GM20431 (cell line): ENCODE measurements at regions not wholly inside any gene's neighbourhood (a gene's known extent, or its start where the extent isn't known, plus 50 kb on each side); places are given as distances from the start of the nearest gene placed in this dataset.
"Not testable (repeated sequence)": the region's sequence is repeated elsewhere in the genome, so short reads cannot be mapped to it uniquely, and the experiment has no call there.

ENCODE experiments used
- in situ Hi-C: fragments of 300-500 bp; cut with MseI, MboI; formaldehyde crosslinking; loops from one replicate; pipeline ENCODE4 v1.15.0; 2020; ENCODE audit warnings: low sequenced_read_pairs; ENCODE audit not compliant: unreplicated experiment

DNA sequence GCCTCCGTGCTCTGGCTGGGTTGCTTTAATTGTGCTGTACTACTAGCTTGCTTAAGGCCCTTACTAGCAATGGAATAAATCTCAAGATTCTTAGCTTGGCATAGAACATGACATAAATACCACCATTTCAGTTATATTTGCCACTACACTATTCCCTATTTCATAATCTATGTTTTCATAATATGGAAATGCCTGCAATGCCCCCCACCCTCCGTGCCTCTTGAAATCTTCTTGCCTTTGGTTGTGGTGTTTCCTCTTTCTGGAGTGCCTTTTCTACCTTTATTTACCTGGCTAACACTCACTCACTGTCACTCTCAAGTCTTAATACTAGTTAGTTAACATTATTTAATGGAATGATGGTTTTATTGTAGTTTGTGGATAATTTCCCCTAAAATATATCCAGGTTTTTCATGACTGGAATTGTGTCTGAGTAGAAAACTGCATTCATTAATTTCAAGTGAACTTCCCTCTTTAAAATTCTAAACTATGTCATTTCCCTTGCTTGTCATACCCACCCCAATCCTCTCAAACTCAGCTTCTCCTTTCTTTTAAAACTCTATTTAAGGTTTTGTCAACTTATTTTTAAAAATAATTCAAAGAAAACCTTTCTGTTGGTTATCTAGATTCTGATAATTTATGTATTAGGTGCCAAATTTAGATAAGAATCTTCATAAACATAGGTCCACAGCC, 521.7 kb upstream of the DAB2 start:
- in situ Hi-C loops, result loop anchor here (25.0 kb wide), 1 partner anchor 359 kb away; no protein-coding TSS in a partner anchor

GRCh38 chr5:39945870-39946269, 521.1 kb upstream of the DAB2 start:
- in situ Hi-C loops, result loop anchor here (25.0 kb wide), 1 partner anchor 359 kb away; no protein-coding TSS in a partner anchor

DNA sequence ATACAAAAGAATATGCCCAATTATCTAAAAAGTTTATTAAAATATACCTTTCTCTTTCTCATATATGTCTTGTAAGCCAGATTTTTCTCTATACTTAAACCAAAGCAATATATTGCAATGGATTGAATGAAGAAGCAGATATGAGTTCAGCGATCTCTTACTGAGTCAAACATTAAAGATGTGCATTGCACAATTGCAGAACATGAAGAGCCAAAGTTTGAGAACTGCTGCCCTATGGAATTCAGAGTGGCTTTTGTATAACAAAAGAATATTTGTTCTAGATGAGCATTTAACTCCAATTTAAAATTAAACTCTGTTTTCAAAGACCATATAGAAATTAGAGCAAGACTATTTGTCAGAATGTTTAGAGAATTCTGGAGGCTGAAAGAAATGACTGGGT, 519.0 kb upstream of the DAB2 start:
- in situ Hi-C loops, result loop anchor here (25.0 kb wide), 1 partner anchor 357 kb away; no protein-coding TSS in a partner anchor

GRCh38 chr5:39942606-39943005, 517.8 kb upstream of the DAB2 start:
- in situ Hi-C loops, result loop anchor here (25.0 kb wide), 1 partner anchor 355 kb away; no protein-coding TSS in a partner anchor

GRCh38 chr5:39941416-39941815, 516.6 kb upstream of the DAB2 start:
- in situ Hi-C loops, result loop anchor here (25.0 kb wide), 1 partner anchor 354 kb away; no protein-coding TSS in a partner anchor

GRCh38 chr5:39934830-39935229, 510.1 kb upstream of the DAB2 start:
- in situ Hi-C loops, result loop anchor here (25.0 kb wide), 1 partner anchor 348 kb away; no protein-coding TSS in a partner anchor

- in situ Hi-C loops, result loop anchor here (25.0 kb wide), 1 partner anchor 346 kb away; no protein-coding TSS in a partner anchor
Observed at GRCh38 chr5:39933061-39933460, 508.3 kb upstream of the DAB2 start.

DNA sequence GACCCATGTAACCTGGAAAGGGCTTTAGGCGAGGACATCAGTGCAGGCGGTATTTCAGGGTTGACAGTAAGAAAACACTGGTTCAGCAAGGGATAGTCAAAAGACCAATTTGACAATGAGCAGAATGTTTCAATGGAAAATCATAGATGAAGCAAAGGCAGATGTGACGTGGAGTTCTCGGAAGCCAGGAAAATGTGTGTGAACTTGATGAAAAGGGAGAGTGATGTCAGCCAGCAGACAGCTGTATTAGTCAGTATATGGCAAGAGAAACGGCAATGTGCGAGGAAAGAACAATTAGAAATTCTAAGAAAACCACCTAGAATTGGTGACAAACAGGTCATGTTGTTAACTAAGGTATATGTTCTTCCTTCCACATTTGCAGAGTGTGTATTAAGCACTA, 503.9 kb upstream of the DAB2 start:
- in situ Hi-C loops, result loop anchor here (25.0 kb wide), 1 partner anchor 341 kb away; no protein-coding TSS in a partner anchor

GRCh38 chr5:39919876-39920275, 495.1 kb upstream of the DAB2 start:
- in situ Hi-C loops, result no loop called here

DNA sequence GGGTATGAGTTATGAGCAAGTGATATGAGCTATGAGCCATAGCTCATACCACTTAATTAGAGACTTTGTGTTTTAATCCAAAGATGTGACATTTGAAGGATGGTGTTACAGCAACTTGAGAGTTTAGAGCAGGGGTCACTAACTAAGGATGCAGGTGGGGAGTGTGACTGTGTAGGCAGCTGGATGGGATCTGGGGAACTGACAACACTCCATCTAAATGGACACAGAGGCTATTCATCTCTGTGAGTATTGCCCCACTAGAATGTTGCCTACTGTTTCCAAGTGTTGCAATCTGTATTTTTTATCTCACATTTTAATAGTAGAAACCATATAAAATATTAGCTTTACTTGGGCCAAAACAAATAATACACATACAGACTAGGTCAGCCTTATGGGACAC, 488.1 kb upstream of the DAB2 start:
- in situ Hi-C loops, result no loop called here

- in situ Hi-C loops, result not testable (repeated sequence)
Observed at GRCh38 chr5:39907267-39907951, 482.6 kb upstream of the DAB2 start.

DNA sequence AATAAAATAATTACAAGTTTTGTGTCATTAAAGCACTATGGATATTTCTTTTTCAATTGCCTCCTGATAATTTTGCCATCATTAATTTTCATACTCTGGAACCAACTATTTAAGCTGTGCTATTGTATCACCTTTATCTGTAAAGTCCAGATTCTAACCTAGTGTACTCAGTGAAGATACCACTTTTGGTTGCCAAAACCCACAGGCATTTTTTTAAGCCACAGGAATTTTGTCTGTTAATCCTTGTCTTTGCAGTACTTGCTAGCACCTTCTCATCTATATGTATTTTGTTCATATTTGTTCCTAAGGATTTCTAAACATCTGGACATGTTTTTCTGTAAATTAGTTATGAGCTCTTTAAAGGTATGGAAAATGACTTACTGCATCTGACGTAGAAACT, 481.4 kb upstream of the DAB2 start:
- in situ Hi-C loops, result no loop called here

GRCh38 chr5:39905356-39905755, 480.6 kb upstream of the DAB2 start:
- in situ Hi-C loops, result no loop called here

- in situ Hi-C loops, result no loop called here
Observed at GRCh38 chr5:39902626-39903025, 477.8 kb upstream of the DAB2 start.

- in situ Hi-C loops, result no loop called here
Observed at GRCh38 chr5:39898731-39899130, 474.0 kb upstream of the DAB2 start.

GRCh38 chr5:39896706-39897105, 471.9 kb upstream of the DAB2 start:
- in situ Hi-C loops, result no loop called here

- in situ Hi-C loops, result no loop called here
Observed at GRCh38 chr5:39896104-39896503, 471.3 kb upstream of the DAB2 start.

GRCh38 chr5:39892708-39893107, 467.9 kb upstream of the DAB2 start:
- in situ Hi-C loops, result no loop called here

GRCh38 chr5:39891376-39891775, 466.6 kb upstream of the DAB2 start:
- in situ Hi-C loops, result no loop called here

GRCh38 chr5:39880985-39881384, 456.2 kb upstream of the DAB2 start:
- in situ Hi-C loops, result no loop called here

GRCh38 chr5:39877479-39877878, 452.7 kb upstream of the DAB2 start:
- in situ Hi-C loops, result no loop called here
